Body of pancreas (tissue), 4 donors: ENCODE measurements at regions not wholly inside any gene's neighbourhood (a gene's known extent, or its start where the extent isn't known, plus 50 kb on each side); places are given as distances from the start of the nearest gene placed in this dataset.

Experiments
- CTCF ChIP-seq, 7 experiments: fragments of 450-650 bp in 4 of 7; fragments of 200-600 bp in 3 of 7; sonication (generic) in 3 of 7; IDR thresholded peaks; one replicate each; pipeline ENCODE4 v1.5.1; 2016 to 2019; ENCODE audit warnings: antibody characterized with exemption in 7 of 7
- POLR2A ChIP-seq, 3 donors: fragments of 450-650 bp; IDR thresholded peaks; one replicate each; pipeline ENCODE4 v1.6.1; 2016; ENCODE audit warnings: antibody characterized with exemption in 3 of 3, mild to moderate bottlenecking in 2 of 3

- TF ChIP-seq CTCF (IDR thresholded peaks at IDR 0.05): no peak
- TF ChIP-seq POLR2A (IDR thresholded peaks at IDR 0.05): no peak
Measured at GRCh38 chr6:66421570-66421969, 714.5 kb upstream of the EYS start.
